ENCODE measurements at regions not wholly inside any gene's neighbourhood (a gene's known extent, or its start where the extent isn't known, plus 50 kb on each side); places are given as distances from the start of the nearest gene placed in this dataset.

- DNase-seq (ENCODE audit: low read depth): no peak
Observed at GRCh38 chr4:124372916-124373315, 339.6 kb downstream of the ANKRD50 start.

DNA sequence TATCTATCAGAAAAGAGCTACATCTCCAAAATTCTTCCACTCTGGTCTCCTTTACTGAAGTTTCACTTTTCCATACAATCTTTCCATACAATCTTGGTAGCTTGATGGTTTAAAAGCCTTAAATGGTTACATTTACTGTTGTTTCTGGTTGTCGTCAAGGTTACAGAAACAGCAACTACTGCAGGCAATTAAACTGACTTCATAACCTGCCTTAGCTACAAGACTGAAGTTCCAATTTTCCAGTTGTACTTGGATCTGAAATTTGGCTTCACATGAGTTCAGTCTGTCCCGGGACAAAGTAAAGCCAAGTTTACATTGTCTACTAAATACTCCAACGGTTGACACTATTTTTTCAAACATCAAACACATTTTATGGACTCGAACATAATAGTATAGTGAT is 326.4 kb downstream of the ANKRD50 start:
- no peak for DNase-seq (ENCODE audit: low read depth)

DNA sequence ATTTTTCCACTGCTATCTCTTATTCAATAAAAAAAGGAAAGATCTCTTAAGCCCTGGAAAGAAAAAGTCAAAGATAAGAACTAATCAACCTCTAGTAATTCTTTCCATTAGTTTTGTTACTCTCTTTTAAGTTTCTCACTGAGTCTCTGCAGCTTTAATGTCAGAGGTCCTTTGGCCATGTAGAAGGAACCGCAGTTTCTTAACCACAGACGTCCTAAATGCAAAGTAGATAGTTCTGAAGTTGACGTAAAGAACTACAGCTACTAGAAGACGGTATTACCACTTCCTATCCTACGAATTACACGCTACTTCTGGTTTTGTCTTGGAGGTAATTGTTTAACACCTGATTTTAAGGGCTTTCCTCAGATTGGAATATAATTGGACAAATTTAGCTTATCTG is 325.9 kb downstream of the ANKRD50 start:
- no peak for DNase-seq (ENCODE audit: low read depth)

DNA sequence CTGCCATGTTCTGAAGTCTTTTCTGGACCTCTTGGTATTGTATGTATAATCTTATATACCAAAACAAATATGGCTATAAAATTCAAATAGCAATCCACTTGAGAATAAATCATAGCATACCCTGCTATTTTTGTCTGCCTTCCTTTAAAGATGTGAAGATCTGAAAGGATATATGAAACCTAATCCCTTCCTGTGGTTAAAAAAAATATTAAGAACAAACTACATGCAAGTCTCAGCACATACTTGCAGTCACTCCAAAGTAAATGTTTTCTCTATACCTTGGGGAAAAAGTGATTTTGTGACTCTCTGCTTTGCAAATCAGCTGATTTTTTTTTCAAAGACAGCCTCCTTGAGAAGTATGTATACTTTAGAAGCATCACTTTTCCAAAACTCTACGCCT is 322.9 kb downstream of the ANKRD50 start:
- no peak for DNase-seq (ENCODE audit: low read depth)

GRCh38 chr4:124390861-124391260 is 321.7 kb downstream of the ANKRD50 start:
- DNase-seq (ENCODE audit: low read depth): no peak

GRCh38 chr4:124396333-124396732 is 316.2 kb downstream of the ANKRD50 start:
- no peak for DNase-seq (ENCODE audit: low read depth)

- DNase-seq (ENCODE audit: low read depth): no peak
Observed at GRCh38 chr4:124401606-124402005, 310.9 kb downstream of the ANKRD50 start.

GRCh38 chr4:124409044-124409443 is 303.5 kb downstream of the ANKRD50 start:
- no peak for DNase-seq (ENCODE audit: low read depth)

- peak; percentile 50 for DNase-seq (ENCODE audit: low read depth)
Observed at GRCh38 chr4:124414276-124415040, 298.1 kb downstream of the ANKRD50 start.

DNA sequence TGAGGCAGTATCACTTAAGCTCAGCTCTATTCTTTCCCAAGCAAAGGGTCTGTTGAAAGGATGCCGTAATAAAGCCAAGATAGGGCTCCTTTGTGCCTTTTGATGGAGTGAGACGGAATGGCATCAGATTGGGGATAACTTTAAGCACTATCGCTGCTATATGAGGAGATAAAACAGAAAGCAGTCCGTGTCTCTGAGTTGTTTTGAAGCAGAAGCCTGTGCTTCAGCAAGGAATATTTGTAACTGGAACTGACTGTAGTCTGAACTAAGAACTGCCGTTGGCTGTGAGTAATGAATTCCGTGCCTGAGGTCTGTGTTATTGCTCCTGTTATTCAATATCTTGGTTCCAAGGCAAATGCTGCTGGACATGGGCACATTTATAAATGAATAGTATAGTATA is 297.4 kb downstream of the ANKRD50 start:
- DNase-seq (ENCODE audit: low read depth): no peak

DNA sequence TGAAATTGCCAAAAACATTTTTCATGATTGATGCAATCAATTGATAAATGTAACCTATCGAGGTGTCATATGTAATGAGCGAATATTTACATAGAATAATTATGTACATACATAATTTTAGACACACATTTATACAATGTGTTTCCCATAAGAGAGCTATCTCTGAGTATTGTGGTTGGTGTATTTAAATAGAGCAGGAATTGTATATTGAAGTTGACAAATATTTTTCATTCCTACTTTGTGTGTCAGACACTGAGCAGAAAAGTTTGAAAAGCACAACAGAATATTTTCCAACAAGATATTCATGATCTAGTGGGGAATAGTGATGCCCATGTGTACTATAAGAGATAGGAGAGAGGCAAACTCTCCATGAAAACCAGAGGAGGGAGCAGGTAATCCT is 295.2 kb downstream of the ANKRD50 start:
- DNase-seq (ENCODE audit: low read depth): no peak

DNA sequence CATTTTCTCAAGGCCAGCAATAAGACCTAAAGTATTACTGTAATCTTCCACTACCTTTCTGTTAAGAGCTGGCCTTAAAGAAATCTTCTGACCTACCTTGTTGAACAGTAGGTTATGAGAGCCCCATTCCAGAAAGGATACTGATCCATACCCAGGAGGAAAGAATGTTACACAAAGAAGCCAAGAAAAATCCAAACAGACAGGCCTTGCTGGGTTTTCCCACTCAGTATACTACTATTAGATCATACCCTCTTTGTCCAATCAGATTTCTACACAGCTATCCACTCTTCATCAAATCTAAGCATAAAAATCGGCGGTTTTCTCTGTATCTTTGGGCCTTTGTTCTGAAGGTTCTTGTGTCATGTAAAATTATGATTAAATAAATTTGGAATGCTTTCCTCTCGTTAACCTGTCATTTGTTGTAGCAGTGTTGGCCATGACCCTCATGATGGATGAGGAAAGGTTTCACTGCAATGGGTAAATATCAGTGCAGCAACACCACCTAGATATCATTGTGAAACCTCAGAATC is 292.3 kb downstream of the ANKRD50 start:
- no peak for DNase-seq (ENCODE audit: low read depth)

- DNase-seq (ENCODE audit: low read depth): peak; percentile 29
Observed at GRCh38 chr4:124423160-124423559, 289.4 kb downstream of the ANKRD50 start.

DNA sequence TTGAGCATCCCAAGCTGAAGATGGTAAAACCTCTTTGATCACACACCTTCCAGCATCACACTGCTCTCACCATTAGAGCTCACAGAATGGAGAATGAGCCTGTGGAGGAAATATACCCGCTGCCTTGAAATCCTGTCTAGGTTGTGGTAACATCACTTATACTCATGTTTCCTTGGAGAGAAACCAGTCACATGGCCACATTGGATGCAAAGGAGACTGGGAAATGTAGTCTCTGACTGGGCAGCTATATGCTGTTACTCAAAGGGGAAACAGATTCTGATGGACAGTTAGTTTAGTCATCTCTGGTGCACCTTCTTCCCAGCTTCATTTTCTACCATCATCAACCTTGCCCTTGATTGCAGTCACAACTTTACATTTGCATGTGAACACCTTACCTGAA is 286.3 kb downstream of the ANKRD50 start:
- no peak for DNase-seq (ENCODE audit: low read depth)

DNA sequence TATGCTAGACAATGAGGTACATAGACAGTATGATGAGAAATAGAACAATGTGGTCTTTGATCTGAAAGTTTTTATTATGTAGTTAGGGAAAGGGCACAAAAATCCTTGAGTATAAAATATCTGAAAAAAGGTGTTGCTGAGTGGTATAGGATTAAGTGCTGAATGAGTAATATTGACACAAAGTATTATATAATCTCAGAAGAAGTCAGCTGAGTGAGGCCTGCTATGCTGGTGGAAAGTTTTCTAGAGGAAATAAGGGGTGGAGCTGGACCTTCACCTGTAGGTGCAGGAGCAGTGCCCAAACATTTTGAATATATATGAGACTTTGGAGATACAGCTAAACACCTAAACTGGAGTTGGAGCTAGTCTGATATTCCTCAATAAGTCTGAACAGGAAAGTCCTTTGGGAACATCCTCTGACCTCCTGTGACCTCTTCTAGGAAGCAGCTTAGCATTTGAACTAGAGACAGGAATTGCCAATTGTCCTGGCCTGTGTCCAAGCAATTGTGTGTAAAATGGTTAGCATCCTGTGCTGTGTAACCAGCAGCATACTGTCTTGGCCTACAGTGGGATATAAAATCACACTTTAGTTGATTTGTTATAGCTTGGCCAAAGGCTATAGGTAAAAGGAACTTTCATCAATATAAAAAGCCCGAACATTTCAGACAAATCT is 285.3 kb downstream of the ANKRD50 start:
- DNase-seq (ENCODE audit: low read depth): no peak

DNA sequence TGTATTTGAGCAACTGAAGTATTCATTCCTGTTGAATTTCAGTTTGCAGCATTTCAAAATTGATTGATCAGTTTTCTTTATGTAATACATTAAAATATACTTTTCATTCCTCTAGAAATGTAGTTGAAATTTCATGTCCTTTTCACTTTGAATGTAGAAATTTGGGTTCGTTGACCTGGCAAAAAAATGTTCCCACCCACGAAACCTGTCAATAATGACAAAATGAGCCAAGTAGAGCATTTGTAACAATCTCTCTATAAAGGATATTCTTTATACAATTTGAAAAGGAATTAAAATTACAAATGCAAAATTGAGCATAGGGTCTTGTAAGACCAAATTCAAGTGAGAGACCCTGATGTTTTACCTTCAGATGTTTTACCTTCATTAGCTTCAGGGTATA is 283.9 kb downstream of the ANKRD50 start:
- no peak for DNase-seq (ENCODE audit: low read depth)

DNA sequence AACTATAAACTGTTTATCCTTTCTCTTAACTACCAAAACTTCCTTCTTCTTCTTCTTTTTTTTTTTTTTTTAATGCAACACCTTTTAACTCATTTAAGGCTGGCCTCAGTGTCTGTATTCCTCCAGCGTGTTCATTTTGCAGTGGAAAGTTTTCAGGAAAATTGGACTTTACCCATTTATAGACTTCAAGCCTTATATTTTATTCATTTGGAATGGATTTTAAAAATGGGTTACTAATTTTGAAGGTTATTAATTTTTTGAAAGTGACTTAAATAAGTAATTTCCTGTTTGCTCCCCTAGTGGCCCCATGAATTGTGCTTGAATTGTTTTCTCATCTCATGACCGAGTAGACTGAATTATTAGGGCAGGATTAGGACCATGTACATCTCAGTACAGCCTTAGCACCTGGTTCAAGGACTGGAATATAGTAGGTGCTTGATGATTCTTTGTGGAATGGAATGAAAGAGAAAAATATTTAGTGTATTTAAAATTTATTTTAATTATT is 282.7 kb downstream of the ANKRD50 start:
- no peak for DNase-seq (ENCODE audit: low read depth)

DNA sequence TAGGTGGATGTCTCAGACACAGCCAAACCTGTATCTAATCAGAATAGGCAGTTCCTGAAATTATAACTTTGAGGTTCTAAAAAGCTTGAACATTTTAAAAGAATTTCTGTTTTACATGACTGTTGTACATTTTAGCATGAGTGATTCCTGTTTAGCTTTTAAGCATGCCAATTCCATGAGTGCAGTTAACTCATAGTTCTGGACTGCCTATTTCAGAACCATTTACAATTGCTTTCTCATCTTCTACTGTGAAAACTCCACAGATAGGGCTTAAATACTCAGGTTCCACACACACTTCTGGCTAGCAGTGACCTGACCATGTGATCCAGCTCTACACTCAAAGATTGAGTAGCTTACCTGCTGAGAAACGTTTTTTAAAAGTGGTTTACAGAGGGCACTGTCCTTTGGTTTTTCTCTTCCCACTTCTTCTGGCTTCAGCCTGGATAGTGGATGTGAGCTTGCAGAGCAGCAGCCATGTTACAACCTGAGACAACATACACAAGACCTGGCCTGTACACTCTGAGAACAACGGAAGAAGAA is 280.8 kb downstream of the ANKRD50 start:
- DNase-seq (ENCODE audit: low read depth): no peak

DNA sequence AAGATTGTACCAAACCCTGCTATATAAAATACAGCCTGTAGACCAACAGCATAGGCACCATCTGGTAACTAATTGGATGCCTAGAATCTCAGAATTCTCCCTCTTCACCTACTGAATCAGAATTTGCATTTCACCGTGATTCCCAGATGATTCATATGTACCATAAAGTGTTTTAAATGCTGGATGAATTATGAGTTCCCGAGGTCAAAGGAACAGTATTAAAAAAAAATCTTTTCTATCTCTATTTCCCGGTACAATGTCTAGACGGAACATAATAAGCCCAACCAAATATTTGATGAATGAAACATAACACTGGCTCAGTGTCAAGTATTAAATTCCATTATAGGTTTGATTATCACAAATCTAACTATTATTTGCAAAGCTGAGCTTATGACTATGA is 280.0 kb downstream of the ANKRD50 start:
- no peak for DNase-seq (ENCODE audit: low read depth)

GRCh38 chr4:124433044-124433443 is 279.5 kb downstream of the ANKRD50 start:
- DNase-seq (ENCODE audit: low read depth): no peak

- no peak for DNase-seq (ENCODE audit: low read depth)
Observed at GRCh38 chr4:124433500-124433899, 279.0 kb downstream of the ANKRD50 start.

- no peak for DNase-seq (ENCODE audit: low read depth)
Observed at GRCh38 chr4:124435274-124435950, 277.1 kb downstream of the ANKRD50 start.
